Caki2 (cell line): ENCODE measurements at regions not wholly inside any gene's neighbourhood (a gene's known extent, or its start where the extent isn't known, plus 50 kb on each side); places are given as distances from the start of the nearest gene placed in this dataset.

Source experiments
- DNase-seq: peaks from one replicate; pipeline ENCODE4 v3.0.0-alpha.2; 2015; ENCODE audit warnings: low read depth
- in situ Hi-C: cut with HindIII; loops from 2 replicates; pipeline ENCODE4 v1.10.0; 2016; ENCODE audit warnings: low sequenced_read_pairs, low pct_unique_long_range_greater_than_20kb, mixed read lengths

DNA sequence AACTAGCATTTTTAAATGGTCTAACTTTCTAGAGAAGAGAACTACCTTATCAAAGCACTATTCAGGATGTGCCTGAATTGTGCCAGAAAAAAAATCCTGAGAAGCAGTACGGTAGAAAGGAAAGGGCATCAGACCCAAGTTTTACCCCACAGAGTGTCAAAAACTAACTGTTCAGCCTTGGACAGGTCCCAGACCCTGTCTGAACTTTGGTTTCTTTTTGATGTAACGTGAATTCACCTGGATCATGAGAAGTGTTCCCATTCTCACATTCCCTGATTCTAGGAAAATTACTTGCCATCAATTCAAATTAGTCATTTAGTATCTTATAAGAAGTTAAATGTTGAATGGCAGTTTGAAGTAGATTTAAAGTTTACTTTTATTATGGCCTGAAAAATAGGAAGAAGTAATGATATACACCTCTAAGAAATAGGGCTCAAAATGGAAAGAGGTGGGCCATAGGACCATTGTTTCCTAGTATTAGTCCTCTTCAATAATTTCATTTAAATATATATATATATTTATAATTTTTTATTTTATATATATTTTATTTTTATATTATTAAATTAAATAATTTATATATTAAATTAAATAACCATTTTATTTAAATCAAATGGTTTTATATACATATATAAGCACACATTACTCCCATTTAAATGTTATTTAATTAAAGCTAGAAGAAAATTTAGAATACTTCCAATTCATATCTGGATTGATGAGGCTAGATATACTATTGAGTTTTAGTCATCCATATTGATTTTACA lies 181.9 kb upstream of the PPARGC1A start:
- no peak for DNase-seq
- in situ Hi-C loops: no loop called here

DNA sequence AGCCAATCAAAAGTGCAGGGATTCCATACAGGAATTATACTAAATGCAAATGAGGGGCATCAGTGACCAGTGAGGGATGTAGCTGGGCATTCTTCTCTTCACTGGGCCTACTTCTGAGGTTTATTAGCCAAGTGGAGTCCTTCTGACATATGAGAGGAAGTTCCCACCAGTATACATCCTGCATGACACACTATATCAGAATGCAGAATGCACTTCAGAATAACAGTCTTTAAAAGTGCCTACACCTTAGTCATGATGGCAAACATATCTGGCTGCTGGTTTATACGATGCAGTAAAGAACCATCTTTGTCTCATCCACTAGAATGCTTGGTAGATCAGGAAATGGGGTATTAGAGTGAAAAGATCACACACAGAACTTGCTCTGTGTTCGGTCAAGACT lies 180.3 kb upstream of the PPARGC1A start:
- in situ Hi-C loops: no loop called here
- DNase-seq: peak; percentile 41

DNA sequence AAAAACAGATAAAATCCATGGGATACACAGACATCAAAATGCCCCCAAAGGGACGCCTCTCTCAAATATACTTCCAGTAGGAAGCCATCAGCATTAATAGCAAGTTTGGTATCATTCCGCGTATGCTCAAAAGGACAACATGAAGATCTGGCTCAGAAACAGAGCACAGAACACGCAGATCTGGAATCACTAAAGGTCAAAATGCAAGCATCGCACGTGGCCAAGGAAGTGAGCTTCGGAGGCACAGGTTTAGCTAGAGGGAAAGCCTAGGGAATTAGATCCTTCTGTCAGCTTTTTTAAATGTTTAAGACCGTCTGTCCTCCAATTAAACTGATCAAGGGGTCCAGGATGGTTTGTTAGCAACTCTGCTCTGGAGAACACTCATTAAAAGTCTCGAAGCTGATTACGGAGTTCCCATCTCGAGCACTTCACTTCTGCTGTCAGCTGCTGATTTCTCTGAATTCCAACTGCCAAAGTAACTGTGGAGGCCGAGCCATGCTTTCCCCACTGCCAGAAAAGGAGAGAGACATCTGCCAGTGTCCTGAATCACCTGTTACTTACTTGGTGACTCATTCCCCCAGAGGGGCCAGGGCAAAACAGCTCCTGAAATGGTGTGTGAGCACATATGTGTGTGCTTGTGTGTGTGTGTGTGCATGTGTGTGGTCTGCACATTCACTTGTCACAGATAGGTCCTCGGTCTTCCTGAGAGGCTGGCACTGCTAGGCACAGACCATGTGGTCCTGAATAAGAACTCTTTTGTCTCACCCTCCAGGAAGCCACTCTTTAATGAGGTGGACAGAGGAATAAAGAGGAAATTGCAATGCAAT lies 177.7 kb upstream of the PPARGC1A start:
- in situ Hi-C loops: no loop called here
- DNase-seq: peak; percentile 64

DNA sequence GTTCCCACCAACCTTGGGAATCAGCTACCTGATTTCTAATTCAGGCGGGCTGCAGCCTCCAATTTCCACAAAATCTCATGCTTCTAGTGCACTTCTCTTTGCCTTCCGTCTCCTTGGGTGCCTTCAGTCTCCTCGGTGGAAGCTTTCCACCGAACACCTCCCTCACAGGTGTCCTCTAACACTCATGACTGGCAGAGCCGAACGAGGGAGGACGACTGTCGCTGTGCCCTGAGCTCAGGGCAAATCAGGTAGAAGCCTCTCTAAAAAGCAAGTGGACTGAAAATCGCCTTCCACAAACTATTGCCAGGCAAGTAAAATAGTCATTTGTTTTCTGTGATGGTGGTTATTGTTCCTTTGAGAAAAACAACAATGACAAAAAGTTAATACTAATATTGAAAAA lies 176.1 kb upstream of the PPARGC1A start:
- no peak for DNase-seq
- in situ Hi-C loops: no loop called here

DNA sequence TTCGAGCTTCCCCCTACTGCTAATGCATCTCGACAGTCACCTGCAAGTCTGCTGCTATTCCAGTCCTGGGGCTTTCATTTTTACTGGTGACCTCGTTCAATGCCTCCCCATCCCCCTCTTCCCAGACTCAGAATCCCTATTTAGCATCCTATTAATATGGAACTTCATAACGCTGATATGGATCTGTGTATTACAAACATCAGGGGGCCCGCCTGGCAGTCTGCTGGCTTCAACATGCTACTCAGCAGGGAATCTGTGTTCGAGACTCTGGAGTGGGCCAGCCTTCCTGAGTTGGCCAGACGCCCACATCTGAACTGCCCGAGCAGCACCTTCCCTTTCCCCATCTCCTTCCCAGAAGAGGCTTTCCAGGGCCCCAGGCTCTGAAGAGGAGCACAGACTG lies 173.9 kb upstream of the PPARGC1A start:
- in situ Hi-C loops: no loop called here
- no peak for DNase-seq

DNA sequence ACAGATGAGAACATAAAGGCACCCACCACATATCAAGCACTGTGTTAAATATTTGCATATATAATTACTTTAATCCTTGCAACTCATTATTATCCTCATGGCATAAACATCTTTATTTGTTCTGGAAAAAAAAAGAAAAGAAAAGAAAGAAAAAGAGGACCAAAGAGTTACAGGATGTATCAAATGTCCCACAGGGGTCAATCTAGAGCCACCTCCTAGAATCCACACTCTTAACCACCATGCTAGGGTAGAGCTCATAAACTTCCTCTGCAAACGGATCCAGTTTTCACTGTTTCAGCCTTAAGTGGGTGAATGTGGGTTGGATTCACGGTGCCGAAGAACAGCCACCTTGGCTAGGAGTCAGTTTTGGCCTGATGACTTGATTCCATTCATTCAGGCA lies 171.1 kb upstream of the PPARGC1A start:
- no peak for DNase-seq
- in situ Hi-C loops: no loop called here

DNA sequence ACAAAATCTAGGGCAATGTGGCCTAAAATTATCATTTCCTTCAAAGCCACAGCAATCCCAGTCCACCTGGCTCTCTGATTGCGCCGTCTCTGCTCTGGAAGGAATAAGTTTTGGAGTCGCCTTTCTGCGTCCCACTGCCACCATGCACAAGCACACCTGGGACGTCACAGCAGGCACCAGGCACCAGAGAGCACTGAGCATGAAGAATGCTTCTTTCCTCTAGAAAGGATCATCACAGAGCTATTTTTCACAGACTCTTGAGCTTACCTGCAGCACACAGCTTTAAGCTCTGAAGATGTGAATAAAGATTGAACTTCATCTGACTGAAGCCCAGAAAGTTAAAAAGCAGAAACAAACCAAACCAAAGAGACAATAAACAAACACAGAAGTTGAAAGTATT lies 170.0 kb upstream of the PPARGC1A start:
- in situ Hi-C loops: no loop called here
- DNase-seq: no peak

DNA sequence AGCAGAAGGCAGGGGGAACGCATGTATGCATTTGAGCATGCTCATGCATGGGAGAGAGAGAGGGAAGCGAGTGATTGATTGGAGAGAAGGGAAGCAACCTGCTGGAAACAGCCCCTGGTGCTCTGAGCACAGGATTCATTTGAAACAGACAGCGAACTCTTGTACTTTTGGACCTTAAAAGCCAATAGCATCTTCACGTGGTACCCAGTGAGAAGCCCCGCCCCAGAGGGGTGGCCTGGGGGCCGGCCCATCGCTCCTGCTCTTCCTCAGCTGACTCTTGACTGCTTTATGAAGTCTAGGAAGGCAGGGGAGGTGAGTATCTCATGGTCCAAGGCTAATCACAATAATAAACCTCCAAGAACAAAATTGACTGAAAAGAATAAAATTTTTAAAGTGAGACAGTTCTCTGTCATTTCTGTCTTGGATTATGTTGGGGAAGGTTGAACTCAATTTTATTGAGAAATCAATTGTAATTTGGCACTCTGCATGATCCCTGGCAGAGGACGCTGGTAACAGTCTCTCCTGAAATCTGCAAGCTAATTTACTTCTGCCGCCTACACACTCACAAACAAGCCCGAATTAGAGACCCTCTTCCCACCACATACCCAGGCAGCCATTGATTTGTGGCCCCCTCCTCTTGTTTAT lies 168.2 kb upstream of the PPARGC1A start:
- DNase-seq: no peak
- in situ Hi-C loops: no loop called here

DNA sequence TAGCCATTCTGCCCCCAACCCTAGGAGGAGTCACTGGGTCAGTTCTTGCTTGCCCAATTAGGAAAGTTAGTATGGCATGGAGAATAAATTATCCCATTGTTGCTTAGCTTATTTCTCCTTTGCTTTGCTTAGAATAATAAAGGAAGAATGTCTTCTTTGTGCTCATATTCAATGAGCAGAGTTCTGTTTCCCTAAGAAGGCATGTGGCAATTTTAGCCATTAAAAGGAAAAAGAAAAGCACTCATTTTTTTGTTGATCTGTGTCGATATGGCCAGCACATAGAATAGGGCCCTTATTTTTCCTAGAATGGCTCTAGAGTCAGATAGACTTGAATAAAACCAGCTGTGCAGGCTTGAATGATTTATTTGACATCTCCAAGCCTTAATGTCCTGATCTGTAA lies 166.4 kb upstream of the PPARGC1A start:
- in situ Hi-C loops: no loop called here
- no peak for DNase-seq

DNA sequence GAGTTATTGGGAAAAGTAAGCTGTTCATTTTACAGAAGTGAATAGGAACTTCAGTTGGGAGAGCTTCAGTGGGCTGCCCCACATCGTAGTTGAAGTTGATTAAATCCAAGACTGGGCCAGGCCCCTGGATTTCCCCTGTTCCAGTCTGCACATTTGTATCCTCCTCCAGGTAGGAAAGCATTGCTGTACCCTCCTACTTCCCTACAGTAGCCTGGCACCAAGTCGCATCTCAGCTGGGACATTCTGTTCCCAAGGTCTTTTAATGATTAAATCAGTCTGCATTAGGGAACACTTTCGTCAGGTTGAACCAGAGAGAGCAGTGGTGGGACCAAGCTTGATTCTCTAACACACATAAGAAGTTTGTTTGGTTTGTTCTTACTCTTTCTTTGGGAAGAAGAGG lies 165.8 kb upstream of the PPARGC1A start:
- no peak for DNase-seq

DNA sequence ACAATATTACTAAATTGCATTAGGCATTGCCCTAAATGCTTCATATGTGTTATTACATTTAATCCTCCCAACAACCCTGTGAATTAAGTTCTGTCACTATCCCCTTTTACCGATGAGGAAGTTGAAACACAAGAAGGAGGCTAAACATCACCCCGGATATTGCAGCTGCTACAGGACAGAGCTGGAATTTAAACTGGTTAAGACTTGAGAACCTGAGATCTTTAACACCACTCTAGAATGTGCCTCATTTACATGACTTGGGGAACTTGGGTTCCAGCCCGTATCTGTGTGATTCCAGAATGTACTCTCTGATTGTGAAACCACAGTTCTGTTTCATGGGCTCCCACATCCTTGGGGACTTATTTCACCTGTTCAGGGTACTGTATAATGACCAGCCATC lies 165.1 kb upstream of the PPARGC1A start:
- in situ Hi-C loops: no loop called here

More for the DNA sequence above, 165.8 kb upstream of the PPARGC1A start:
- in situ Hi-C loops: no loop called here

DNA sequence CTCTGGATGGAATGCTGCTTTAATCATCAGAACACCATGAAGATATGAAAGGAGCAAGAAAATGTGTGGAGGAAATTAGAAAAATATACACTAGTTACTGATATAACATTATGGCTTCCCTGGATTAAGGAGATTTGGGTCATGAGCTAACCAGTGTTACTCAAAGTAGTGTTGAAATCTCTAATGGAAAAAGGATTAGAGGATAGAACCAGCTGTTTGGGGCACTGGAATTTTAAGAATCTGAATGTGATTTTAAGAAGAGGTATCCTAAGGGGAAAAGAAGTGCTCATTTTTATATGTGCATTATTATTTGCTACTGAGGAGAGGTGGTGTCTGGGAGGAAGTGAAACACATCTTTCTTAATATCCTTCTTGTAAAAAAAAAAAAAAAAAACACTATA lies 164.1 kb upstream of the PPARGC1A start:
- in situ Hi-C loops: no loop called here
- no peak for DNase-seq

More for the DNA sequence above, 165.1 kb upstream of the PPARGC1A start:
- DNase-seq: no peak

DNA sequence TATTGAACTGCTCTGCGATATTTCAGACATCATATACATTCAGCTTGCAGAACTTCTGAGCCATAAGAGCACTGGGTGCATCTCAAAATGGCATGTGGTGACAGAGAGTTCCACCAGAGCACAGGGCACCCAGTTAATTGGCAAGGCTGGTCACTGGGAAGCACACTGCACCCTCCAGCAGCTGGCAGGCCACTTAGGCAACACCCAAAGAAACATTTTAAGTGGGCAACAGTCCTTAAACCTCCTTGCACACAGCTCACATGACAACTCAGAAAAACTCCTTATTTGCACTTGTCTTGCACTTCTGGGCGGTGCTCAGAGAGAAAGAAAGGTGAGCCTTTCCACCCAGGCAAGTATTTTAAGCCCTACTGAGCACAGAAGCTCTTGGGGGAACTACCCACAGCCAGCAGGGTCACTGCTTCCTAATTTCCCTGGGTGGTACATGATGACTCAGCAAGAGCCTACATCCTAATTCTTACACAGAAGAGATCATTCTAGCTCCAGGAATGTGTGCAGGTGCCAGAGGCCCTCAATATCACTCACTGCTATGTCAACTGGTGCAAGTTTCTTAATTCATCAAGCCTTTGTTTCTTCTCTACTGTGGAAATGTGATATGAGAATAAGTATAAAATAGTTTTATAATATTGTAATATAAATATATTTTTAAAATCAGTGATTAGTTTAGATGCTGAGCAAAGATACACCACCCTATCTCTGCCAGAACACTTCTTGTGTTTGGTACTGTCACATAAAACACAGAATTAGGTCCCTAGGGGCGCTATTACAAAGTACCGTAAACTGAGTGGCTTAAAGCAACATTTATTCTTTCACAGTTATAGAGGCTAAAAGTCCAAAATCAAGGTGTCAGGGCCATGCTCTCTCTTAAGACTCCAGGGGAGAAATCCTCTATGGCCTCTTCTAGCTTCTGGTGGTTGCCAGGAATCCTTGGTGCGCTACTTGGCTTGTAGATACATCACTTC lies 155.1 kb upstream of the PPARGC1A start:
- no peak for DNase-seq
- in situ Hi-C loops: no loop called here

DNA sequence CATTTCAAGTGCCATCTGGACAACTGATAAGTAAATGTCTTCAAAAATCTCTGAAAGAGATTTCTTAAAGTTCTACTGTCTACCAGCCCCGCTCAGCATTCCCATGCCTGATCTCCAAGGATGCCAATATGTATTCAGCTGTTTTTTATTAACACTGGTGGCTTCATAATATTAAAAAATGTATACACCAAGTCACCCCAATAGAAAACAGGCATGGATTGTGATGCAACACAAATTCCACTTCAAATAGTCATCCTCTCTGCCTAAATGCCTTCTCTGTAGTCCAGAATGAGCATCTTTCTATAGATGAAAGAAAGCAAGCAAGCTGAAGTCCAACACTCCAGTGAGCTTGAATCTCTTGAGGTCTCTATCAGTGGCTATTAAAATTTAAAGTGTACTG lies 152.2 kb upstream of the PPARGC1A start:
- no peak for DNase-seq
- in situ Hi-C loops: no loop called here

DNA sequence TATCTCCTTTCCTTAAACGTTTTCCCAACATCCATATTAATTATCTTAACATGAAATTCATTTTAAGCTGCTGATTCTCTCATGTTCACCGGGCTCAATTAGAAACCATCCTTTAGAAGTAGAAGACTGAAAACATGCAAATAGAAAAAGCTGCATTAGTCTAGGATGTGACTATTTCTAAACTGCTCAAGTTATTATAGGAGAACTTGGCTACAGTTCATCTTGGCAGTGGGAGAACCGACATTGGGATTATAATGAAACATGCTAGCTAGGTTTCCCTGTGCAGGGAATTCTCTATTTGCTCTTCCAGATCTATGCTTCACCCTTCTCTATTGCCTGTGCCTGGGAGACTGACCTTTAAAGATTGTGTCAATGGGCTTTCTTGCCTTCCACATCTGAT lies 151.0 kb upstream of the PPARGC1A start:
- in situ Hi-C loops: no loop called here
- DNase-seq: no peak

DNA sequence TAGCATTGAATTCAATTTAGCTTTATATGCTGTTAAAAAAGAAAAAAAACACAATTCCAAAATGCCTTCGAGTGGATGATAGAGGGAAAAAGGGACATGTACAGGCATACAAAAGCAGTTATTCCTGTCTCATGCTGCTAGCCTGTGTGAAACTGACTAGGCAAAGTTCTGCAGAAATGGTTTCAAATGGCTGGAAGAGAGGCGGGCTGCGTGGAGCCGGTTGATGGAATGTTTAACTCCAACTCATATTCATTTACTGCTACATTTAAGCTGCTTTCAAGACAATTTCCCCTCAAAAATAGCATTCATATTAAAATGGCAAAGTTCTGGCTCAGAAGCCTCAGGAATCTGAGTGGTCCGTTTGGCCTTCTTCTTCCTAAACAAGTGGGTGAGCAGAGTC lies 143.8 kb upstream of the PPARGC1A start:
- DNase-seq: no peak
- in situ Hi-C loops: no loop called here

DNA sequence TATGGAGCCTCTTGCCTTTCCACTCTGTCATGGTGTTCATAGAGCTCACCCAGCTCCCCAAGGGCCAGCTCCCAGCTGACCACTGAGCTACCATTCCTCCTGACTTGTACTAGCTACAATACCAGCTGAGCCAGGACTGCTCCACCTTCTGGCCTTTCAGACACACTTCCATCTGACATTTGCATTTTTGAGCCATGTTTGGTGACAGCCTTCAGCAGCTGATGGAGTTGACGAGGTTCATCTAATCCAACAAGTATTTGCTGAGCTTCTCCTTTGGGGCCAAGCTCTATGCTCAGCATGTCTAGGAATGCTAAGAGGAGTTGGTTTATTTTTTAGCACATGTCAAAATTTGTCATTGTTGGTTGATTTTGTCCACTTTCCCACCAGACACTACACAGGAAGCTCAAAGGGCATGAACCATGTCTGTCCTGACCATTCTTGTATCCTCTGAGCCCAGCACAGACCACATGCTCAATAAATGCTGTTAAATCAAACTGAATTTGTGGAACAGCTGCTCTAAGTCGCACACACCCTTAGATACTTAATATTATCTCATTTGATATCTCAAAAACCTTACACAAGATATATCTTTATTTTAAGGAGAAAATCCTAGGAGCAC lies 142.6 kb upstream of the PPARGC1A start:
- in situ Hi-C loops: no loop called here
- DNase-seq: no peak

DNA sequence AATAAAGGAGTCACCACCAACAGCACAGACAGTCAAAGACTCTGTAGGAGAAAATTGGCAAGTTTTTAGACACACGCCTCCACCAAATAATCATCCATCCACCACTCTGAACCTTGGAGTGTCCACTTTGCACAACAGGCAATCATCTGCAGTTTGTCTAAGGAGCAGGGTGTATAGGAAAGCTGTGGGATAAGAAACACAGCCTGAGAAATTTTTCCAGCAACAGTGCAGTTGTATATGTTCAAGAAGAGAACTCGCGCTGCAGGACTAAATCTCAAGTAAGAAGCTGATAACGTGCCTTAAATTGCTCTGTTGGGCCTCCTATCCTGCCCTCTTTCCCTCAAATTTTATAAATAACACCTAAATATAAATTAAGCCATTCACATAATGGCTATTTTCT lies 136.7 kb upstream of the PPARGC1A start:
- in situ Hi-C loops: no loop called here
- DNase-seq: no peak
